GM12878 (cell line): ENCODE measurements at regions not wholly inside any gene's neighbourhood (a gene's known extent, or its start where the extent isn't known, plus 50 kb on each side); places are given as distances from the start of the nearest gene placed in this dataset.

Source experiments
- ATAC-seq: fragments of 200-7000 bp; cut with Tn5 transposase; 3 replicates; pipeline ENCODE4 v1.9.1; 2020; ENCODE audit warnings: mild to moderate bottlenecking, moderate library complexity
- BruUV-seq: library from RNA; stranded (reverse); fragments of 400-500 nt; replicated peaks from 2 replicates; lab custom pipeline; 2021; lab: Mats Ljungman, UMichigan
- CTCF ChIA-PET: fragments of 300-600 bp; sonication (Branson Sonifier 250); formaldehyde crosslinking; extraction: SDS; loops from one replicate; lab custom pipeline; 2021; ENCODE audit warnings: inconsistent platforms; lab: Yijun Ruan, JAX
- POLR2A ChIA-PET: fragments of 350-600 bp; formaldehyde crosslinking; extraction: SDS; loops from one replicate; lab custom pipeline; 2021; ENCODE audit warnings: inconsistent platforms; lab: Charles Lee
- RAD21 ChIA-PET: fragments of 300-600 bp; sonication (Branson Sonifier 250); formaldehyde crosslinking; loops from one replicate; lab custom pipeline; 2023; ENCODE audit warnings: antibody characterized with exemption; ENCODE audit not compliant: unreplicated experiment; lab: Charles Lee
- SMC1A ChIA-PET: fragments of 300-600 bp; sonication (Branson Sonifier 250); formaldehyde crosslinking; loops from one replicate; lab custom pipeline; 2023; ENCODE audit not compliant: unreplicated experiment, uncharacterized antibody; lab: Charles Lee
- DNase-seq: peaks from one replicate; pipeline ENCODE4 v3.0.0-alpha.2; 2011; ENCODE audit warnings: low read depth, low spot score
- FAIRE-seq: peaks from 3 replicates; lab custom pipeline; 2011; peaks lifted over from hg19 to GRCh38; lab: Jason Lieb, UNC
- H2AFZ ChIP-seq: 2 replicates; pipeline ENCODE4 v1.6.0; 2011; ENCODE audit warnings: low read depth, low read length, control low read depth; ENCODE audit not compliant: control insufficient read depth
- H3K27ac ChIP-seq: 2 replicates; pipeline ENCODE4 v1.5.1; 2011; ENCODE audit warnings: control low read depth; ENCODE audit not compliant: control insufficient read depth, insufficient read depth
- H3K27me3 ChIP-seq, 2 experiments: replicated peaks in 1 of 2; 2 replicates each; pipeline versions ENCODE4 v1.6.0 to v1.6.1; 2011; ENCODE audit warnings: low read length in 1 of 2; ENCODE audit not compliant: control insufficient read depth in 2 of 2, insufficient read depth in 2 of 2
- H3K36me3 ChIP-seq, 2 experiments: 2 replicates each; pipeline ENCODE4 v1.5.1; 2011; ENCODE audit warnings: low read length in 1 of 2; ENCODE audit not compliant: control insufficient read depth in 2 of 2, insufficient read depth in 2 of 2
- H3K4me1 ChIP-seq: 2 replicates; pipeline ENCODE4 v1.6.1; 2011; ENCODE audit warnings: mild to moderate bottlenecking, low read length, moderate library complexity, mixed read lengths; ENCODE audit not compliant: control insufficient read depth, insufficient read depth
- H3K4me2 ChIP-seq: 2 replicates; pipeline ENCODE4 v1.6.0; 2011; ENCODE audit warnings: control low read depth; ENCODE audit not compliant: control insufficient read depth, insufficient read depth
- H3K4me3 ChIP-seq: fragments of 200-600 bp; sonication (generic); 2 replicates; pipeline ENCODE4 v1.5.1; 2016
- H3K79me2 ChIP-seq: 2 replicates; pipeline ENCODE4 v1.6.0; 2011; ENCODE audit warnings: low read length; ENCODE audit not compliant: control insufficient read depth, insufficient read depth
- H3K9ac ChIP-seq: 2 replicates; pipeline ENCODE4 v1.8.0; 2011; ENCODE audit warnings: low read length, control low read depth, mixed read lengths; ENCODE audit not compliant: control insufficient read depth, insufficient read depth
- H3K9me3 ChIP-seq: replicated peaks from 3 replicates; pipeline ENCODE4 v1.5.1; 2011; ENCODE audit warnings: mild to moderate bottlenecking, low read length; ENCODE audit not compliant: control insufficient read depth, insufficient read depth
- H4K20me1 ChIP-seq: 2 replicates; pipeline ENCODE4 v1.6.0; 2011; ENCODE audit not compliant: control insufficient read depth, insufficient read depth
- BCL11A ChIP-seq: IDR thresholded peaks from 2 replicates; pipeline ENCODE4 v1.6.1; 2011; ENCODE audit warnings: low read depth, low read length
- FOXM1 ChIP-seq: IDR thresholded peaks from 2 replicates; pipeline ENCODE4 v1.6.1; 2012; ENCODE audit warnings: low read depth, mild to moderate bottlenecking, inconsistent platforms, low read length, moderate library complexity
- POU2F2 ChIP-seq: IDR thresholded peaks from 3 replicates; pipeline ENCODE4 v1.6.1; 2011; ENCODE audit warnings: low read depth, mild to moderate bottlenecking, low read length, borderline replicate concordance
- RBBP5 ChIP-seq: fragments of 200-600 bp; sonication (generic); conservative IDR thresholded peaks from 2 replicates; pipeline ENCODE4 v1.6.1; 2016
- RELA ChIP-seq: fragments of 450-650 bp; IDR thresholded peaks from 2 replicates; pipeline ENCODE4 v1.8.0; 2014; ENCODE audit warnings: borderline replicate concordance; ENCODE audit not compliant: partially characterized antibody
- SUPT20H ChIP-seq: IDR thresholded peaks from 2 replicates; pipeline ENCODE4 v1.6.1; 2011; ENCODE audit warnings: low read depth, mild to moderate bottlenecking, low read length, moderate library complexity, borderline replicate concordance; ENCODE audit not compliant: control insufficient read depth
- TARDBP ChIP-seq: IDR thresholded peaks from 2 replicates; pipeline ENCODE4 v1.6.1; 2016; ENCODE audit warnings: borderline replicate concordance
- YY1 ChIP-seq: IDR thresholded peaks from 2 replicates; pipeline ENCODE4 v1.6.1; 2011; ENCODE audit warnings: low read depth, mild to moderate bottlenecking, low read length
- ZNF217 ChIP-seq: fragments of 450-650 bp; IDR thresholded peaks from 2 replicates; pipeline ENCODE4 v1.6.1; 2017; ENCODE audit warnings: antibody characterized with exemption, mild to moderate bottlenecking
- ZNF622 ChIP-seq: fragments of 450-650 bp; IDR thresholded peaks from 2 replicates; pipeline ENCODE4 v1.6.1; 2017; ENCODE audit warnings: mild to moderate bottlenecking, inconsistent platforms
- WGBS: methylation state at CpG from one replicate; pipeline ENCODE4 v1.1.6; 2016; ENCODE audit warnings: low lambda C conversion rate; ENCODE audit not compliant: insufficient replicate concordance, insufficient coverage; ENCODE audit errors: missing lambda C conversion rate; 5-methylcytosine and 5-hydroxymethylcytosine counted together
- in situ Hi-C: fragments of 300-500 bp; cut with MboI; formaldehyde crosslinking; loops from 9 replicates; pipeline ENCODE4 v1.14.3; 2018; ENCODE audit warnings: mixed read lengths
- intact Hi-C: fragments of 100-400 bp; cut with micrococcal nuclease; formaldehyde crosslinking; loops from one replicate; pipeline ENCODE4 v1.14.2; 2022; ENCODE audit not compliant: unreplicated experiment

- TF ChIP-seq ZNF217 (no peak), SUPT20H (no peak), TARDBP (no peak), YY1 (no peak)
These were observed 70.3 kb upstream of the MMP2 start (continued) for GRCh38 chr16:55408661-55409060.

DNA sequence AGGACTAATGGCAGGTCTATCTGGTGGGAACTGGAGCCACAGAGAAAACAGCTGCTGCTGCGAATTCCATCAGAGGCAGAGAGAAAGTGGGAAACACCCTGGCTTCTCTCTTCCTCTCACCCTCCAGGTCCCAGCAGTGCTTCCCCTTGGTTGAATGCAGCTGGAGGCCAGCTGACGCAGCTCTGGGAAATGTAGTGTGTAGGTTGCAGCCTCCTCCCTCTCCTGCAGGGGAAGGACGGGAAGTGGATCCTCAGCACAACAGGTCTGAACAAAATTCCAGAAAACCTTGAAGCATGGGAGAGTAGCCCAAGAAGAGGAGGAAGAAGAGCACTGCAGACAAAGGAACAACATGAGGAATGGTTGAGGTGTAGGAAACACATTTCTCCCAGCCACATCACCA is 67.8 kb upstream of the MMP2 start:
- H3K27ac ChIP-seq = no peak overlapping the region
- no peak overlapping the region for H2AFZ ChIP-seq
- BruUV-seq = no TSS peak
- no peaks in the 10 kb centered on the region for H3K4me1 ChIP-seq
- H3K36me3 ChIP-seq = no peaks in the 10 kb centered on the region
- no peak for ATAC-seq
- no peak overlapping the region for H3K4me3 ChIP-seq
- H3K9me3 ChIP-seq = no peaks in the 10 kb centered on the region
- H3K4me2 ChIP-seq = no peak overlapping the region
- in situ Hi-C loops (no loop called here), intact Hi-C loops (no loop called here)
- no peaks in the 10 kb centered on the region for H3K27me3 ChIP-seq
- no peak for DNase-seq
- no peak for FAIRE-seq
- ChIA-PET POLR2A (no interaction called here), RAD21 (no interaction called here), SMC1A (no interaction called here), CTCF (interaction anchor here (0.6 to 1.1 kb wide), 2 partner anchors 54 to 1682 kb away, joined by 3 to 4 read pairs; no protein-coding TSS in a partner anchor)
- no peaks in the 10 kb centered on the region; the same call in 1 of the 2 replicates for H4K20me1 ChIP-seq
- H3K79me2 ChIP-seq = no peaks in the 10 kb centered on the region
- no peak overlapping the region for H3K9ac ChIP-seq
- TF ChIP-seq SUPT20H (no peak), POU2F2 (no peak), BCL11A (no peak), ZNF622 (no peak), RELA (no peak), FOXM1 (no peak), RBBP5 (no peak)
- 5% methylated on average over 3 of the region's 3 CpGs for WGBS
